OCI-LY3 (cell line): ENCODE measurements at regions not wholly inside any gene's neighbourhood (a gene's known extent, or its start where the extent isn't known, plus 50 kb on each side); places are given as distances from the start of the nearest gene placed in this dataset.

Source experiments
- H2AFZ ChIP-seq: fragments of 200-600, 300-600 bp; shearing (Covaris generic); 2 replicates; pipeline ENCODE4 v1.6.0; 2014; ENCODE audit warnings: antibody characterized with exemption, low read depth, low read length
- H3K27ac ChIP-seq: fragments of 200-600, 300-600 bp; sonication (generic); 2 replicates; pipeline ENCODE4 v1.5.1; 2014; ENCODE audit warnings: mild to moderate bottlenecking, low read length, moderate library complexity, mixed read lengths
- H3K27me3 ChIP-seq: fragments of 200-600, 300-600 bp; sonication (generic); 2 replicates; pipeline ENCODE4 v1.6.1; 2014; ENCODE audit warnings: low read depth, low read length, mixed read lengths
- H3K36me3 ChIP-seq: fragments of 200-600, 300-600 bp; sonication (generic); replicated peaks from 2 replicates; pipeline ENCODE3; 2014; ENCODE audit warnings: low read depth, low read length, mixed read lengths
- H3K4me1 ChIP-seq: fragments of 300-600, 200-600 bp; sonication (generic); 2 replicates; pipeline ENCODE4 v1.6.1; 2014; ENCODE audit warnings: low read length, mixed read lengths
- H3K4me2 ChIP-seq: fragments of 200-600, 300-600 bp; sonication (generic); 2 replicates; pipeline ENCODE4 v1.6.1; 2014; ENCODE audit warnings: low read length, mixed read lengths
- H3K4me3 ChIP-seq: fragments of 300-600, 200-600 bp; sonication (generic); 2 replicates; pipeline ENCODE4 v1.5.1; 2014; ENCODE audit warnings: antibody characterized with exemption, mild to moderate bottlenecking, low read length, moderate library complexity
- H3K79me2 ChIP-seq: fragments of 300-600, 200-600 bp; shearing (Covaris generic); 2 replicates; pipeline ENCODE4 v1.6.1; 2014; ENCODE audit warnings: mild to moderate bottlenecking, low read length, mixed read lengths
- H3K9ac ChIP-seq: fragments of 300-600, 200-600 bp; shearing (Covaris generic); 2 replicates; pipeline ENCODE4 v1.6.0; 2014; ENCODE audit warnings: mild to moderate bottlenecking, low read length, moderate library complexity
- H3K9me3 ChIP-seq: fragments of 200-600, 300-600 bp; shearing (Covaris generic); 2 replicates; pipeline ENCODE4 v1.6.1; 2014; ENCODE audit warnings: low read length, mixed read lengths; ENCODE audit not compliant: insufficient read depth
- H4K20me1 ChIP-seq: fragments of 200-600, 300-600 bp; sonication (generic); 2 replicates; pipeline ENCODE4 v1.6.1; 2016; ENCODE audit warnings: low read length, mixed read lengths; ENCODE audit not compliant: insufficient read depth
- CTCF ChIP-seq: fragments of 200-600, 300-600 bp; sonication (generic); IDR thresholded peaks from 2 replicates; pipeline ENCODE4 v1.5.1; 2014; ENCODE audit warnings: antibody characterized with exemption, low read length, low read depth
- EZH2phosphoT487 ChIP-seq: fragments of 200-600 bp; shearing (Covaris generic); IDR thresholded peaks from 2 replicates; pipeline ENCODE4 v1.6.1; 2018; ENCODE audit warnings: antibody characterized with exemption, mixed run types, low read depth

GRCh38 chr4:53937918-53938317, 126.5 kb downstream of the CHIC2 start:
- H3K27ac ChIP-seq, result no peak overlapping the region
- no peaks in the 10 kb centered on the region for H3K27me3 ChIP-seq
- H3K9me3 ChIP-seq, result no peaks in the 10 kb centered on the region
- no peak overlapping the region for H3K9ac ChIP-seq
- no peaks in the 10 kb centered on the region for H3K79me2 ChIP-seq
- no peaks in the 10 kb centered on the region for H3K4me1 ChIP-seq
- no peak overlapping the region for H3K4me2 ChIP-seq
- no peaks in the 10 kb centered on the region for H3K36me3 ChIP-seq
- H4K20me1 ChIP-seq, result no peaks in the 10 kb centered on the region
- TF ChIP-seq EZH2phosphoT487 (no peak), CTCF (no peak)
- no peak overlapping the region for H2AFZ ChIP-seq
- H3K4me3 ChIP-seq, result no peak overlapping the region

GRCh38 chr4:53937327-53937726, 127.1 kb downstream of the CHIC2 start:
- Histone ChIP-seq H3K27ac (no peak overlapping the region), H3K4me2 (no peak overlapping the region), H3K79me2 (no peaks in the 10 kb centered on the region), H3K36me3 (no peaks in the 10 kb centered on the region), H3K4me1 (no peaks in the 10 kb centered on the region), H3K9me3 (no peaks in the 10 kb centered on the region), H3K4me3 (no peak overlapping the region), H4K20me1 (no peaks in the 10 kb centered on the region), H2AFZ (no peak overlapping the region), H3K27me3 (no peaks in the 10 kb centered on the region; the same call in 1 of the 2 replicates), H3K9ac (no peak overlapping the region)
- TF ChIP-seq CTCF, result no peak
- no peak for TF ChIP-seq EZH2phosphoT487

DNA sequence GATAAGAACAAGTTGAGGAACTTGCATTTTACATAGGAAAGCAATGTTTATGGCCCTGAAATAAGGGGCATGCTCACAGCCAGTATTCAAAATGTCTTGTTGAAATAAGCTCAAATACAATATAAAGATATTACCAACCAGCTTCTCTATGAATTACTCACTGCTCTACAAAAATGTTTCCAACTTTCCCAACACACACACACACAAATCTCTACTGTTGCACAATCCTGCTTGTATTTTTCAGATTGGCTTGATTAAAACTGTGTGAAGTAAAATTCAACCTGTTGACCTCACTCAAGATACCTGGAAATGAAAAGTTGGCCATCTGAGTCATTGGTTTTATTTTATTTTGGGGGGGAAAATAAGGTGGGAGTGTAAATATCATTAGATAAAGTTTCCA, 128.6 kb downstream of the CHIC2 start:
- H3K9ac ChIP-seq, result no peak overlapping the region
- H3K36me3 ChIP-seq, result no peaks in the 10 kb centered on the region
- H3K4me2 ChIP-seq, result no peak overlapping the region
- no peak overlapping the region for H2AFZ ChIP-seq
- H3K27ac ChIP-seq, result no peak overlapping the region
- no peak overlapping the region for H3K4me3 ChIP-seq
- H3K79me2 ChIP-seq, result no peaks in the 10 kb centered on the region
- no peaks in the 10 kb centered on the region for H4K20me1 ChIP-seq
- no peaks in the 10 kb centered on the region for H3K9me3 ChIP-seq
- TF ChIP-seq CTCF (no peak), EZH2phosphoT487 (no peak)
- no peaks in the 10 kb centered on the region for H3K4me1 ChIP-seq
- H3K27me3 ChIP-seq, result no peaks in the 10 kb centered on the region; the same call in 1 of the 2 replicates

DNA sequence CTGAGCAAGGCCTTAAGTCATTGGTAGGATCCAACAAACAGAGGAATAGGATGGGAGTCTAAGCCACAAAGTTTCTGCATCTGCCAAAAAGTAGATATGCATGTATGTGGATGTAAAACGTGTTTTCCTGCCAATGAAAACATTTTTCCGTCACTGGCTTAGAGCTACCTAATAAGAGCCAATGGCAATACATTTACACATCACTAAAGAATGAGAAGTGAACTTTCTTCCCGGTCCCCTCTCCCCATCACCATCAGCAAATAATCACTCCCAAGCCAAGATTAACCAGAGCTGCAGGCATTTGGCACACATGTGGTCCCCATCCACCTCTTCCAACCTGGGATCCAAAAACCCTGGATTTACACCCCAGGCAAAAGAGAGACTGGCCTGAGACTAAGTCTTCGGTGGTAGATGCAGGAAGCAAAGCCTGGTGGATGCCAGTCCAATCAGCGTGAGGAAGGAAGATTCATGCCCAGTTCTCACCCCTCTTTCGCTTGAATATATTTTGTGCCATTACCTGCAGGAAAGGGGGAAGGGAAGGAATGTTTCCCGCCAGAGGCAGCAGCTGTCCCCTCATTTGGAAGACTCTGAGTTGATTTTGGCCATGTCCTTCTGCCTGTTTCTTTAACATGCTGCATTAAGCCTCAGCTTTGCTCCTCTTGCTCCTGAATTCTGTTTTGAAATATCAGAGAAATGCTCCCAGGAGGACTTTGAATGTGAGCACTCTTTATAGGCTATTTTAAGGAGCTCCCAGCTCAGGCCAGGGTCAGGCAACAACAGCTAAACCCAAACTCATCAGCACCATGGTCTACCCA, 131.4 kb downstream of the CHIC2 start:
- H3K4me2 ChIP-seq, result no peak overlapping the region
- no peaks in the 10 kb centered on the region for H3K36me3 ChIP-seq
- no peaks in the 10 kb centered on the region for H3K9me3 ChIP-seq
- no peaks in the 10 kb centered on the region for H3K4me1 ChIP-seq
- H3K27ac ChIP-seq, result no peak overlapping the region
- no peaks in the 10 kb centered on the region for H4K20me1 ChIP-seq
- no peaks in the 10 kb centered on the region for H3K79me2 ChIP-seq
- H3K4me3 ChIP-seq, result no peak overlapping the region
- H3K9ac ChIP-seq, result no peak overlapping the region
- no peak overlapping the region for H2AFZ ChIP-seq
- TF ChIP-seq EZH2phosphoT487 (no peak), CTCF (no peak)
- H3K27me3 ChIP-seq, result no peaks in the 10 kb centered on the region; the same call in 1 of the 2 replicates
